HEK293 (cell line): ENCODE measurements at regions not wholly inside any gene's neighbourhood (a gene's known extent, or its start where the extent isn't known, plus 50 kb on each side); places are given as distances from the start of the nearest gene placed in this dataset.

Source experiments
- TF ChIP-seq, protein P1 (sequence below): fragments of 450-650 bp; formaldehyde crosslinking; IDR thresholded peaks from 2 replicates; pipeline ENCODE4 v1.5.1; 2017; ENCODE audit warnings: missing biosample characterization, missing genetic modification characterization
- TF ChIP-seq, protein P2 (sequence below): fragments of 450-650 bp; formaldehyde crosslinking; IDR thresholded peaks from 2 replicates; pipeline ENCODE4 v1.5.1; 2016; ENCODE audit warnings: missing biosample characterization, missing genetic modification characterization

DNA sequence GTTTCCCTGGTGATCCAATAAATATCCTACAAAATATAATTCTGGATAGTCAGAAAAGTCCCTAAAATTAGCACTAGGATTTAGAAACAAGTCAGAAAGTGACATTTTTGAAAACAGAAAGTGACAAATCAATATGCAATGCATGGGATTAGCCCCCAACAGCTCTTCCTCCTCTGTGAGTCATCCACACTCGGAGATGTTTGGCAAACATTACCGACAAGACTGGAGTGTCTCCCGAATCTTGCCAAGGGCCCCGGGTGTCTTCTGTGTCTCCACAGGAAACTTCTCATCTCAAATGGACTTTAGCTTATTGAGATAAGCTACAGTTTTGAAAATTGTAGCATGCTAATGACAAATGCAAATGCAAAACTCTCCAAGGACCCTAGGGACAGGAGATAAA lies 398.9 kb upstream of the CCDC196 start:
- TF ChIP-seq, protein P1, sequence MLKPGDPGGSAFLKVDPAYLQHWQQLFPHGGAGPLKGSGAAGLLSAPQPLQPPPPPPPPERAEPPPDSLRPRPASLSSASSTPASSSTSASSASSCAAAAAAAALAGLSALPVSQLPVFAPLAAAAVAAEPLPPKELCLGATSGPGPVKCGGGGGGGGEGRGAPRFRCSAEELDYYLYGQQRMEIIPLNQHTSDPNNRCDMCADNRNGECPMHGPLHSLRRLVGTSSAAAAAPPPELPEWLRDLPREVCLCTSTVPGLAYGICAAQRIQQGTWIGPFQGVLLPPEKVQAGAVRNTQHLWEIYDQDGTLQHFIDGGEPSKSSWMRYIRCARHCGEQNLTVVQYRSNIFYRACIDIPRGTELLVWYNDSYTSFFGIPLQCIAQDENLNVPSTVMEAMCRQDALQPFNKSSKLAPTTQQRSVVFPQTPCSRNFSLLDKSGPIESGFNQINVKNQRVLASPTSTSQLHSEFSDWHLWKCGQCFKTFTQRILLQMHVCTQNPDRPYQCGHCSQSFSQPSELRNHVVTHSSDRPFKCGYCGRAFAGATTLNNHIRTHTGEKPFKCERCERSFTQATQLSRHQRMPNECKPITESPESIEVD (tag by site-specific recombination): no peak
- TF ChIP-seq, protein P2, sequence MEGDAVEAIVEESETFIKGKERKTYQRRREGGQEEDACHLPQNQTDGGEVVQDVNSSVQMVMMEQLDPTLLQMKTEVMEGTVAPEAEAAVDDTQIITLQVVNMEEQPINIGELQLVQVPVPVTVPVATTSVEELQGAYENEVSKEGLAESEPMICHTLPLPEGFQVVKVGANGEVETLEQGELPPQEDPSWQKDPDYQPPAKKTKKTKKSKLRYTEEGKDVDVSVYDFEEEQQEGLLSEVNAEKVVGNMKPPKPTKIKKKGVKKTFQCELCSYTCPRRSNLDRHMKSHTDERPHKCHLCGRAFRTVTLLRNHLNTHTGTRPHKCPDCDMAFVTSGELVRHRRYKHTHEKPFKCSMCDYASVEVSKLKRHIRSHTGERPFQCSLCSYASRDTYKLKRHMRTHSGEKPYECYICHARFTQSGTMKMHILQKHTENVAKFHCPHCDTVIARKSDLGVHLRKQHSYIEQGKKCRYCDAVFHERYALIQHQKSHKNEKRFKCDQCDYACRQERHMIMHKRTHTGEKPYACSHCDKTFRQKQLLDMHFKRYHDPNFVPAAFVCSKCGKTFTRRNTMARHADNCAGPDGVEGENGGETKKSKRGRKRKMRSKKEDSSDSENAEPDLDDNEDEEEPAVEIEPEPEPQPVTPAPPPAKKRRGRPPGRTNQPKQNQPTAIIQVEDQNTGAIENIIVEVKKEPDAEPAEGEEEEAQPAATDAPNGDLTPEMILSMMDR (tag by site-specific recombination): no peak
